ENCODE measurements at regions not wholly inside any gene's neighbourhood (a gene's known extent, or its start where the extent isn't known, plus 50 kb on each side); places are given as distances from the start of the nearest gene placed in this dataset.
A peak's percentile ranks its signal among the peaks of the same experiment; 100 is the strongest.
"Not testable (repeated sequence)": the region's sequence is repeated elsewhere in the genome, so short reads cannot be mapped to it uniquely, and the experiment has no call there.

- Histone ChIP-seq H3K79me2 (ENCODE audit: low read length) (no peaks in the 10 kb centered on the region), H3F3A (ENCODE audit: low read length, unreplicated experiment) (no peaks in the 10 kb centered on the region), H3K27me3 (ENCODE audit: low read length) (no peaks in the 10 kb centered on the region), H3K27ac (ENCODE audit: low read length) (no peak overlapping the region), H3K4me2 (ENCODE audit: low read length) (no peak overlapping the region), H3K9me3 (ENCODE audit: low read length) (no peaks in the 10 kb centered on the region), H4K20me1 (ENCODE audit: low read length) (no peaks in the 10 kb centered on the region), H2AFZ (ENCODE audit: low read length) (no peak overlapping the region), H3K36me3 (ENCODE audit: low read depth, low read length) (no peaks in the 10 kb centered on the region), H3K9ac (ENCODE audit: low read length) (no peak overlapping the region), H3K4me1 (ENCODE audit: insufficient read depth, low read length) (peaks cover 38% of the 10 kb centered on the region), H3K9me2 (replicated peaks; ENCODE audit: low read length) (no peaks in the 10 kb centered on the region), H3K4me3 (ENCODE audit: low read length) (no peak overlapping the region)
- TF ChIP-seq CTCF (conservative IDR thresholded peaks at IDR 0.05; ENCODE audit: low read depth, low read length) = no peak
- no peak for TF ChIP-seq EZH2 (IDR thresholded peaks at IDR 0.05; ENCODE audit: low read length, unreplicated experiment)
- no peak for TF ChIP-seq EZH2phosphoT487 (IDR thresholded peaks at IDR 0.05; ENCODE audit: borderline replicate concordance, low read length)
- ATAC-seq (no peak), DNase-seq (no peak)
- CTCF ChIA-PET = no interaction called here
- no TSS peak for BruUV-seq (replicated peaks)
- POLR2A ChIA-PET (ENCODE audit: unreplicated experiment) = no interaction called here
- intact Hi-C loops (cut with micrococcal nuclease) = loop anchor here (5.0 to 10.0 kb wide), 3 partner anchors 77 to 400 kb away; partner anchors contain the start of gene SH3BP4
Measured at GRCh38 chr2:234555161-234555560, 58.3 kb upstream of the ARL4C start.

- H3K27ac ChIP-seq (ENCODE audit: low read length); H4K20me1 ChIP-seq (ENCODE audit: low read length); DNase-seq; H3K4me2 ChIP-seq (ENCODE audit: low read length); H3K9ac ChIP-seq (ENCODE audit: low read length); H3K27me3 ChIP-seq (ENCODE audit: low read length); POLR2A ChIA-PET (ENCODE audit: unreplicated experiment); H3K36me3 ChIP-seq (ENCODE audit: low read depth, low read length); H2AFZ ChIP-seq (ENCODE audit: low read length); H3K79me2 ChIP-seq (ENCODE audit: low read length); H3K9me2 ChIP-seq (replicated peaks; ENCODE audit: low read length); BruUV-seq (replicated peaks); H3K9me3 ChIP-seq (ENCODE audit: low read length); H3K4me3 ChIP-seq (ENCODE audit: low read length); ATAC-seq; H3F3A ChIP-seq (ENCODE audit: low read length, unreplicated experiment): not testable (repeated sequence)
- CTCF ChIA-PET = interaction anchor here (0.6 kb wide), 1 partner anchor 1000 kb away, joined by 3 read pairs; no protein-coding TSS in a partner anchor
- peaks cover 23% of the 10 kb centered on the region for H3K4me1 ChIP-seq (ENCODE audit: insufficient read depth, low read length)
- intact Hi-C loops (cut with micrococcal nuclease) = loop anchor here (10.0 kb wide), 2 partner anchors 122 to 402 kb away; partner anchors contain the start of gene SH3BP4
Measured at GRCh38 chr2:234553223-234553622, 56.3 kb upstream of the ARL4C start.

DNA sequence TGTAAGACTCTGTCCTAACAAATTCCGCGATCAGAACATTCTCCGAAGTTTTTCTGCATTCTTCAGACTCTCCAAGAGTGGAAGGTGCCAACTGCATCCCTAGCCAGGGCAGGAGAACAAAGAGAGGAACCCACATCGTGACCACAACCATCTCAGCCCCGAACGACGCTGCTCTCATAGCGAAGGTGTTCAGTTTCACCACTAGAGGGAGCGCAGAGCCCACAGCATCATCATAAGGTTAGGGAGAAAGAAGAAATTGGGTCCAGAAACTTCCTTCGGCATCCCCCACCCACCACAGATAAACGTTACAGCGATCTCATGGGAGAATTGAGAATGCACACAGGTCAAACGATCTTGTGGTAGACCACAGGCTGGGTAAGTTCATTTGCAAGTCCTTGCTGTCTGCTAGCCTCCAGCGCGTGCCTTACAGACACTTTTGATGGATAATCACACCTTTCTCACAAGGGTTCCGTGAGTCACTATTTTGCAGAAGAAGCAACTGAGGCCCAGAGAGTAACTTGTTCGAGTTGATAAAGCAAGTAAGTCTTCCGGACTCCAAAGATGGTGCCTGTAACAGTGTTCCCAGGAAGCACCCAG, 53.7 kb upstream of the ARL4C start:
- Histone ChIP-seq H3K79me2 (ENCODE audit: low read length) (no peaks in the 10 kb centered on the region), H3K27ac (ENCODE audit: low read length) (no peak overlapping the region), H3K4me1 (ENCODE audit: insufficient read depth, low read length) (peaks cover 4% of the 10 kb centered on the region; the same call in 1 of the 2 replicates), H3K9ac (ENCODE audit: low read length) (no peak overlapping the region), H2AFZ (ENCODE audit: low read length) (peak overlapping the region; percentile 44; the same call in 1 of the 2 replicates), H3F3A (ENCODE audit: low read length, unreplicated experiment) (no peaks in the 10 kb centered on the region), H4K20me1 (ENCODE audit: low read length) (no peaks in the 10 kb centered on the region), H3K4me2 (ENCODE audit: low read length) (peak overlapping the region; percentile 56), H3K9me2 (replicated peaks; ENCODE audit: low read length) (no peaks in the 10 kb centered on the region), H3K4me3 (ENCODE audit: low read length) (no peak overlapping the region), H3K36me3 (ENCODE audit: low read depth, low read length) (no peaks in the 10 kb centered on the region), H3K27me3 (ENCODE audit: low read length) (no peaks in the 10 kb centered on the region), H3K9me3 (ENCODE audit: low read length) (no peaks in the 10 kb centered on the region)
- intact Hi-C loops (cut with micrococcal nuclease) = loop anchor here (1.0 to 10.0 kb wide), 4 partner anchors 124 to 557 kb away; partner anchors contain the start of gene SH3BP4
- DNase-seq (peak; percentile 79), ATAC-seq (peak; percentile 97)
- ChIA-PET POLR2A (ENCODE audit: unreplicated experiment) (no interaction called here), CTCF (no interaction called here)
- no TSS peak for BruUV-seq (replicated peaks)
- TF ChIP-seq CTCF (conservative IDR thresholded peaks at IDR 0.05; ENCODE audit: low read depth, low read length) (peak; percentile 94), EZH2phosphoT487 (IDR thresholded peaks at IDR 0.05; ENCODE audit: borderline replicate concordance, low read length) (no peak), EZH2 (IDR thresholded peaks at IDR 0.05; ENCODE audit: low read length, unreplicated experiment) (no peak)
